Activated CD4-positive, alpha-beta T cell treated with anti-CD3 and anti-CD28 coated beads, Interleukin-2, amount 10 ng/mL, durations not matched to agents 7 days and 5 days (primary cell): ENCODE measurements at regions not wholly inside any gene's neighbourhood (a gene's known extent, or its start where the extent isn't known, plus 50 kb on each side); places are given as distances from the start of the nearest gene placed in this dataset.
"Not testable (repeated sequence)": the region's sequence is repeated elsewhere in the genome, so short reads cannot be mapped to it uniquely, and the experiment has no call there.

Source experiments
- CTCF ChIA-PET: fragments of 350-600 bp; sonication (Branson Sonifier 250); formaldehyde crosslinking; loops from one replicate; lab custom pipeline; 2021; ENCODE audit warnings: antibody characterized with exemption; lab: Charles Lee
- POLR2A ChIA-PET: fragments of 350-600 bp; sonication (Branson Sonifier 250); formaldehyde crosslinking; loops from one replicate; lab custom pipeline; 2021; ENCODE audit warnings: antibody characterized with exemption; lab: Charles Lee
- DNase-seq: peaks from one replicate; pipeline ENCODE4 v3.0.0-alpha.2; 2020
- H3K27ac Mint-ChIP-seq: one replicate; pipeline ENCODE4 v1.8.0; 2021; ENCODE audit warnings: mild to moderate bottlenecking, moderate library complexity, mixed read lengths
- H3K27me3 Mint-ChIP-seq: one replicate; pipeline ENCODE4 v1.8.0; 2021; ENCODE audit warnings: mixed read lengths
- H3K36me3 Mint-ChIP-seq: one replicate; pipeline ENCODE4 v1.8.0; 2021; ENCODE audit warnings: low read depth, mixed read lengths
- H3K4me1 Mint-ChIP-seq: one replicate; pipeline ENCODE4 v1.8.0; 2021; ENCODE audit warnings: mixed read lengths
- H3K4me3 Mint-ChIP-seq: one replicate; pipeline ENCODE4 v1.8.0; 2021; ENCODE audit warnings: mild to moderate bottlenecking, moderate library complexity, mixed read lengths
- H3K9me3 Mint-ChIP-seq: one replicate; pipeline ENCODE4 v1.8.0; 2021; ENCODE audit warnings: mixed read lengths

DNA sequence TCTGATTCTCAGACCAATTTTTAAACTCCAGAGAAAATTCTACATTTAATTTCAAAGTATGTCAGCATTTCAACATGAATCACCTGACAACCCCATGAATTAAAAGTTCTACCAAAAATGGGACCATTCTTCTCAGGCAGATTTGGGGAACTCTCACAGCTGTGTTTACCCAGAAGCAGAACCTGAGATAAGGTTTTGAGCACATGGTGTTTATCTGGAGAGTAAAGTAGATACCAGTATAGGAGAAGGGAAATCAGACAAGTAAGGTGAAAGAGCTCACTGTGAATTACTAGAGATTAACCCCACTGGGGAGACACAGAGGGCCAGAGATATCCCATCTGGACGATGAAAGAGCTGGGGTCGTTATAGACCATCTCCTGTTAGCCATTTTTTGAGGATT is 729.1 kb downstream of the DNAH5 start:
- no peak overlapping the region for H3K4me3 Mint-ChIP-seq
- H3K27ac Mint-ChIP-seq: no peak overlapping the region
- ChIA-PET POLR2A (no interaction called here), CTCF (interaction anchor here (1.4 kb wide), 1 partner anchor 23 kb away, joined by 4 read pairs; no protein-coding TSS in a partner anchor)
- peaks cover 4% of the 10 kb centered on the region for H3K9me3 Mint-ChIP-seq
- no peaks in the 10 kb centered on the region for H3K4me1 Mint-ChIP-seq
- no peak for DNase-seq
- no peaks in the 10 kb centered on the region for H3K27me3 Mint-ChIP-seq
- H3K36me3 Mint-ChIP-seq: no peaks in the 10 kb centered on the region

DNA sequence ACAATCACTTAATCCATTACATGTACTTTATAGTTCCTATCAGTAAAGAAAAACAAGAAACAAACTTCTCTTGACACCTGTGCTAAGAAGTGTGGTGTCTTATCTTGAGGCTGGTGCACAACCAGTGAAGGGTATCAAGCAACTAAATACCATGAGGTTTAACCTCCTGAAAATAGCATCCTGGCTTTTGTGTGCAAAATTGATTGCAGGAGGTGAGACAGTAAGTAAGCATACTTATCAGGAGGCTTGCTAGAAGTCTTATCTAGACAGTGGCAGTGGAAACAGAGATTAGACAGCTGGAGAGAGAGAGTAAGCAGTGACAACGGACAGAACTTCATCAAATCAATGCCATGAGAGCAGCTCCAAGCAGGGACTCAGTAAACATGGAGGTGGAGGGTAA is 730.3 kb downstream of the DNAH5 start:
- POLR2A ChIA-PET: no interaction called here
- no peaks in the 10 kb centered on the region for H3K36me3 Mint-ChIP-seq
- H3K4me1 Mint-ChIP-seq: no peaks in the 10 kb centered on the region
- CTCF ChIA-PET: no interaction called here
- no peak overlapping the region for H3K4me3 Mint-ChIP-seq
- DNase-seq: no peak
- peaks cover 6% of the 10 kb centered on the region for H3K9me3 Mint-ChIP-seq
- no peak overlapping the region for H3K27ac Mint-ChIP-seq
- H3K27me3 Mint-ChIP-seq: no peaks in the 10 kb centered on the region

GRCh38 chr5:13212886-13213285 is 731.6 kb downstream of the DNAH5 start:
- CTCF ChIA-PET: no interaction called here

DNA sequence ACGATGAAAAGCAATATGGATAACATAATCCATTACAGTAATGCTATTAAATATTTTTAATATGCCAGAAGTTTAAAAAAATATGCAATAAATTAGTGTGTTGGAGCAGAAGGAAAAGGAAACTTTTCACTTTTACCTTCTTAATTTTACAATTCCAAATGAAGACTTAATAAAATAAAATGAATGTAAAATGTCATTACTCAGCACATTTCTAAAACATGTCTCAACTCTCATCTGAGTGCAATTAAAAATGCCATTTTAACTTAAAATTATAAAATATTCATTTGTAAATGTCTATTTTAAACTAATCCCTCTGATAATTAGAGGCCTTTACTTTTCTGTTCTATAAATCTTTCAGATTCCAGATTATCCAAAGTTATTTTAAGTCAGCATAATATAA is 733.4 kb downstream of the DNAH5 start:
- no peaks in the 10 kb centered on the region for H3K27me3 Mint-ChIP-seq
- H3K4me3 Mint-ChIP-seq: no peak overlapping the region
- no peaks in the 10 kb centered on the region for H3K4me1 Mint-ChIP-seq
- ChIA-PET POLR2A (no interaction called here), CTCF (no interaction called here)
- DNase-seq: no peak
- no peaks in the 10 kb centered on the region for H3K36me3 Mint-ChIP-seq
- no peak overlapping the region for H3K27ac Mint-ChIP-seq
- H3K9me3 Mint-ChIP-seq: peaks cover 5% of the 10 kb centered on the region

More at GRCh38 chr5:13212886-13213285, 731.6 kb downstream of the DNAH5 start:
- H3K27me3 Mint-ChIP-seq: no peaks in the 10 kb centered on the region
- DNase-seq: no peak
- no peaks in the 10 kb centered on the region for H3K4me1 Mint-ChIP-seq
- H3K27ac Mint-ChIP-seq: no peak overlapping the region
- no peaks in the 10 kb centered on the region for H3K36me3 Mint-ChIP-seq
- POLR2A ChIA-PET: no interaction called here
- H3K9me3 Mint-ChIP-seq: peaks cover 9% of the 10 kb centered on the region
- no peak overlapping the region for H3K4me3 Mint-ChIP-seq

- no peak for DNase-seq
- peaks cover 16% of the 10 kb centered on the region for H3K9me3 Mint-ChIP-seq
- no peak overlapping the region for H3K27ac Mint-ChIP-seq
- H3K4me1 Mint-ChIP-seq: no peaks in the 10 kb centered on the region
- no peaks in the 10 kb centered on the region for H3K27me3 Mint-ChIP-seq
- ChIA-PET CTCF (no interaction called here), POLR2A (no interaction called here)
- H3K36me3 Mint-ChIP-seq: no peaks in the 10 kb centered on the region
- no peak overlapping the region for H3K4me3 Mint-ChIP-seq
Observed at GRCh38 chr5:13207112-13207511, 737.4 kb downstream of the DNAH5 start.

DNA sequence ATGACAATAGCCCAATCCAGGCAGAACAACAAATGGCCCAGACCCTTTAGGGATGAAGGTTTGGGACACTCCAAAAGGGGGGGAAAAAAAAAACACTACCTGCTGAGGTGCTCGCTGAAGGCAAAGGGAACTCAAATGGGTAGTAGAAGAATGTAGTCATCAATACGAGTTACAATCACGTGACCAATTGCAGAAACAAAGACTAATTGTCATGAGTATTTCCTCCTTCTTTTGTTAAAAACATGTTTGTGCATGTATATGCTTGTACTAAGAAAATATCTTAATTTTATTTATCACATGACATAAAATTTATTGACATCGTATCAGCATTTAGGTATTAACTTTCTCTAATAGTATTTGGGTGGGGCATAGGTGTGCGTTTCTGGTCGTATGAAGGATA is 743.5 kb downstream of the DNAH5 start:
- Mint-ChIP-seq H3K4me1 (no peaks in the 10 kb centered on the region), H3K4me3 (no peak overlapping the region), H3K27ac (no peak overlapping the region), H3K27me3 (no peaks in the 10 kb centered on the region), H3K9me3 (peaks cover 18% of the 10 kb centered on the region), H3K36me3 (no peaks in the 10 kb centered on the region)
- ChIA-PET CTCF (no interaction called here), POLR2A (no interaction called here)
- DNase-seq: no peak

DNA sequence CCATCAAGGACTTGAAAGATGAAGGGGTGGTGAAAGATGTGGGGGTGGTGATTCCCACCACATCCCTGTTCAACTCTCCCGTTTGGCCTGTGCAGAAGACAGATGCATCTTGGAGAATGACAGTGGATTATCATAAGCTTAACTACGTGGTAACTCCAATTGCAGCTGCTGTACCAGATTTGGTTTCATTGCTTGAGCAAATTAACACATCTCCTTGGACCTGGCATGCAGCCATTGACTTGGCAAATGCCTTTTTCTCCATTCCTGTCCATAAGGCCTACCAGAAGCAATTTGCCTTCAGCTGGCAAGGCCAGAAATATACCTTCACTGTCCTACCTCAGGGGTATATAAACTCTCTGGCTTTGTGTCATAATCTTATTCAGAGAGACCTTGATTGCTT is 746.3 kb downstream of the DNAH5 start:
- POLR2A ChIA-PET, H3K27me3 Mint-ChIP-seq, H3K36me3 Mint-ChIP-seq: not testable (repeated sequence)

DNA sequence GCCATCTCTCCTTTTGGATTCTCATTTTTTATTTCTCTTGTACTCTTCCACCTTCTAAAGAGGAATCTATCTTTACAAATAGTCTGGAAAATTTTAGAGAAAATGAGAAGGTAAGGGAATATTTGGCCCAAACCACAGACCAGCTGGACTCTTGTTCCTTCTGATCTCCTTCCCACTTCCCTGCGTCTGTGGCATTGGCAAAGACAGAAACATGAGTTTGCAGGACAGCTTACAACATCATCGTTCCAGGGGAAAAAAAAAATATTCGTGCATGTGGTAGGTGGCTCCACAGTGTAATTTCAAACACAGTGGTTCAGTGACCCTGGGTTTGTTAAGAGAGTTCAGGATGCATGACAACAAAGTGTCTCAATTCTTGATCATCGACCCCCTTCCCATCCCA is 755.0 kb downstream of the DNAH5 start:
- peaks cover 6% of the 10 kb centered on the region for H3K9me3 Mint-ChIP-seq
- no peaks in the 10 kb centered on the region for H3K36me3 Mint-ChIP-seq
- ChIA-PET CTCF (no interaction called here), POLR2A (no interaction called here)
- no peak overlapping the region for H3K4me3 Mint-ChIP-seq
- no peak for DNase-seq
- H3K27ac Mint-ChIP-seq: no peak overlapping the region
- no peaks in the 10 kb centered on the region for H3K4me1 Mint-ChIP-seq
- no peaks in the 10 kb centered on the region for H3K27me3 Mint-ChIP-seq

More for the DNA sequence above, 746.3 kb downstream of the DNAH5 start:
- H3K4me3 Mint-ChIP-seq, H3K4me1 Mint-ChIP-seq, H3K27ac Mint-ChIP-seq, CTCF ChIA-PET, DNase-seq: not testable (repeated sequence)
- peaks cover 14% of the 10 kb centered on the region for H3K9me3 Mint-ChIP-seq

DNA sequence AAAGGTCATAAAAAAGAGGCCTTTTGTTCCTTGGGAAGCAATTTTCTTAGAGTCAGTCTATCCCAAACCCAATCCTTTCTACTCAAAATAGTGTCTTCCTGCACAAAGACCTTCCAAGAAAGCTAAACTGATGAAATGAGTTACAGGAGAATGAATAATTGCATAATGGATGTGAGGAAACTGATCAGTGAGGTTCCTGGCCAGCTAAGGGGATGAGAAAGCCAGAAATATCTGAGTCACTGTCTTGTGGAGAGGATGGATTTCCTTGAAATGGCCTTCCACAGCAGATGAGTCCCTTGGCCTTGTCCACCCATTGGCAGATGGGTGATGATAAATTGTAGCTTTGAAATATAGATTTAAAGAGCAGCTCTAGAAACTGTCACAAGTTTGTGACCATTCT is 756.1 kb downstream of the DNAH5 start:
- no peaks in the 10 kb centered on the region for H3K36me3 Mint-ChIP-seq
- no peak for DNase-seq
- no peak overlapping the region for H3K4me3 Mint-ChIP-seq
- POLR2A ChIA-PET: no interaction called here
- peaks cover 6% of the 10 kb centered on the region for H3K9me3 Mint-ChIP-seq
- no peaks in the 10 kb centered on the region for H3K4me1 Mint-ChIP-seq
- CTCF ChIA-PET: interaction anchor here (0.6 kb wide), 1 partner anchor 755 kb away, joined by 3 read pairs; no protein-coding TSS in a partner anchor
- H3K27me3 Mint-ChIP-seq: no peaks in the 10 kb centered on the region
- H3K27ac Mint-ChIP-seq: no peak overlapping the region

GRCh38 chr5:13187186-13187585 is 757.3 kb downstream of the DNAH5 start:
- Mint-ChIP-seq H3K27ac (no peak overlapping the region), H3K4me1 (no peaks in the 10 kb centered on the region), H3K36me3 (no peaks in the 10 kb centered on the region)

DNA sequence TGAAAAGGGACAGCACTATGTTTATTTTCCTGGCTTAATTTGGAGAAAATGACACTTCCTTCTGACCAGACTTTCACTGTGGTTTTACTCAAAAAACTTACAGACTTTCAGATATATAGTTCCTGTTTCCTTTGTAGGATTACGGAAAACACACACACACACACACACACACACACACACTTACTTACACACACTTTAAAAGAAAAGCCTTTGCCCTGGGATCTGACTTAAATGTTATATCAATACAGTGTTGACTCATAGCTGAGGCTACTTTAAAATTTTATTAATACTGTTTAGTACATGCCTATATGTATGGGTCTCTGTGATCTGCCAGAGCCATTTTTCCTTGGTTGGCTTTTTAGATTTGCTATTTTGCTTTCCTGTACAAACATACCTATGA is 758.3 kb downstream of the DNAH5 start:
- H3K27me3 Mint-ChIP-seq: no peaks in the 10 kb centered on the region
- no peak overlapping the region for H3K27ac Mint-ChIP-seq
- no peaks in the 10 kb centered on the region for H3K4me1 Mint-ChIP-seq
- no peak for DNase-seq
- H3K4me3 Mint-ChIP-seq: no peak overlapping the region
- peaks cover 7% of the 10 kb centered on the region for H3K9me3 Mint-ChIP-seq
- no peaks in the 10 kb centered on the region for H3K36me3 Mint-ChIP-seq
- ChIA-PET CTCF (no interaction called here), POLR2A (no interaction called here)

More at GRCh38 chr5:13187186-13187585, 757.3 kb downstream of the DNAH5 start:
- CTCF ChIA-PET: no interaction called here
- no peak for DNase-seq
- Mint-ChIP-seq H3K4me3 (no peak overlapping the region), H3K27me3 (no peaks in the 10 kb centered on the region), H3K9me3 (peaks cover 11% of the 10 kb centered on the region)
- POLR2A ChIA-PET: no interaction called here

DNA sequence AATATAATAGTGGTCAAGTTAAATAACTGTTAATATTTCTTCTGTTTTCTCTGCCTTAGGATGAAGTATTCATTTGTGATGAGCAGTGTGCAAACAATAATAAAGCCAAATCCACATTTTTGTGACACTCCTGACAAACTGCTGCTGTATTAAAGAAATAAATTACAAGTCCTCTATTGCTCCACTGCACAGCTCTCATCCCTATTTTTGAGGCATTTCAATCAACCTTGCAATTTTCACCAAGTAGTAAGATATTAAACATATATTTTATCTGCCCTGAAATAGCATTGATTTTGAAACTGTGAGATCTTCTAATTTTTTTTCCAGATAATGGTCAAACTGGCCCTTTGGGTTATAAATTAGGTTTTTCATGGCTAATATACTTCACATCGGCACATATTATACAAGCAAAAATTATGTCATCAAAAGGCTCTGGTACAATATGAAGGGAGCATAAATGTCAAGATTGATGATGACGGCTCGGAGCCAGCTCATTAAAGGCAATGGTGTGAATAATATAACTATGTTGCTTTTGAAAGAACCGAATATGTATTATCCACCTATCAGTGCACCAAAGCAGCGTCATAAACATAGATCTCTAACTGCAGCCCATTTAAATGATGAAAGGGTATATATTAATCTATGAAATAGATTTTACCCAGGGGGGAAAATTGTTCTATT is 764.9 kb downstream of the DNAH5 start:
- H3K9me3 Mint-ChIP-seq: peaks cover 8% of the 10 kb centered on the region
- POLR2A ChIA-PET: no interaction called here
- no peak overlapping the region for H3K4me3 Mint-ChIP-seq
- H3K27ac Mint-ChIP-seq: no peak overlapping the region
- CTCF ChIA-PET: no interaction called here
- no peaks in the 10 kb centered on the region for H3K36me3 Mint-ChIP-seq
- no peak for DNase-seq
- H3K4me1 Mint-ChIP-seq: no peaks in the 10 kb centered on the region
- H3K27me3 Mint-ChIP-seq: no peaks in the 10 kb centered on the region

DNA sequence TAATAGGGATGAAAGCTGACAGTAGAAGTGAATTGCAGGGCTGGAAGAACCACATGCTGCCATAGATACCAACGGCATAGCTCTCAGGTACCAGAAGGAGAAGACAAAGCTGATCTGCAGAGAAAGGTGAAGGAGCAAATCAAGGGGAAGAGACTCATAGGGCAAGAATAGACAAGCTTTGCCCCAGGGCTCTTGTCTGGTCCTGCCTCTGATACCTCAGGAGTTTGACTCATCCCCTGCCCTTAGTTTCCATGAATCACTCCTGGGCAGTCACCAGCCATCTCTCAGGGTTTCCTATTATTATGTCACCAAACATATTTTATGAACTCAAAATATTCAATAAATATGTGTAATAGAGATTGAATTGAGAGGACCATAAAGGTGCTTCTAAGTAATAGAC is 800.9 kb downstream of the DNAH5 start:
- POLR2A ChIA-PET: no interaction called here
- Mint-ChIP-seq H3K4me1 (no peaks in the 10 kb centered on the region), H3K27ac (no peak overlapping the region), H3K27me3 (no peaks in the 10 kb centered on the region), H3K36me3 (no peaks in the 10 kb centered on the region), H3K4me3 (no peak overlapping the region), H3K9me3 (peaks cover 5% of the 10 kb centered on the region)
- CTCF ChIA-PET: no interaction called here
- no peak for DNase-seq

GRCh38 chr5:13143214-13143613 is 801.3 kb downstream of the DNAH5 start:
- no peak for DNase-seq
- H3K36me3 Mint-ChIP-seq: no peaks in the 10 kb centered on the region
- no peak overlapping the region for H3K27ac Mint-ChIP-seq
- no peaks in the 10 kb centered on the region for H3K27me3 Mint-ChIP-seq
- no peaks in the 10 kb centered on the region for H3K4me1 Mint-ChIP-seq
- peaks cover 8% of the 10 kb centered on the region for H3K9me3 Mint-ChIP-seq
- no peak overlapping the region for H3K4me3 Mint-ChIP-seq
- POLR2A ChIA-PET: no interaction called here
- CTCF ChIA-PET: no interaction called here
